ENCODE measurements at regions not wholly inside any gene's neighbourhood (a gene's known extent, or its start where the extent isn't known, plus 50 kb on each side); places are given as distances from the start of the nearest gene placed in this dataset.

DNA sequence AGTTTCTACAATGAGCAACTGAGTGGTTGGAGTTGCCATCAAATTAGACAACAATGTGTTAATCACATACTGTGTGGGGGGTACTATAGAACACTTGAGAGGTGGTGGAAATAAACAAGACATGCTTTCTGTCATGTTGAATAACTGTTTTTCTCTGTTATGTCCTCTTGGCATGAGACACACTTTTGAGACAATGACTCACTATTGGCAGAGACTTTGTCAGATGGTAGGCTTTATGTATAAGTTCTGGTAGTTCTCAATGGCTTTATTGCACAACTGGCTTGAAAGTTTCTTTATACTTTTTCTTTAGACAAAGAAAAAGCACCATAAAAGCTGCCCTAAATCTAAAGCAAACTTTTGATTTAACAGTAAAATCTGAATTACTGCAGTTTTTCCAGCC, 578.7 kb downstream of the ADCYAP1 start:
- no peaks in the 10 kb centered on the region for H3K4me1 Mint-ChIP-seq
- peaks cover 3% of the 10 kb centered on the region; the same call in 1 of the 2 replicates for H3K9me3 Mint-ChIP-seq
- no peak overlapping the region for H3K4me3 Mint-ChIP-seq
- no peak overlapping the region for H3K27ac Mint-ChIP-seq
- ChIA-PET POLR2A (no interaction called here), CTCF (no interaction called here)
- peaks cover 2% of the 10 kb centered on the region; the same call in 1 of the 2 replicates for H3K27me3 Mint-ChIP-seq (ENCODE audit: low read depth)
- TF ChIP-seq RORB (CRISPR knock-in tag; IDR thresholded peaks at IDR 0.05): no peak
- TF ChIP-seq, protein P1, sequence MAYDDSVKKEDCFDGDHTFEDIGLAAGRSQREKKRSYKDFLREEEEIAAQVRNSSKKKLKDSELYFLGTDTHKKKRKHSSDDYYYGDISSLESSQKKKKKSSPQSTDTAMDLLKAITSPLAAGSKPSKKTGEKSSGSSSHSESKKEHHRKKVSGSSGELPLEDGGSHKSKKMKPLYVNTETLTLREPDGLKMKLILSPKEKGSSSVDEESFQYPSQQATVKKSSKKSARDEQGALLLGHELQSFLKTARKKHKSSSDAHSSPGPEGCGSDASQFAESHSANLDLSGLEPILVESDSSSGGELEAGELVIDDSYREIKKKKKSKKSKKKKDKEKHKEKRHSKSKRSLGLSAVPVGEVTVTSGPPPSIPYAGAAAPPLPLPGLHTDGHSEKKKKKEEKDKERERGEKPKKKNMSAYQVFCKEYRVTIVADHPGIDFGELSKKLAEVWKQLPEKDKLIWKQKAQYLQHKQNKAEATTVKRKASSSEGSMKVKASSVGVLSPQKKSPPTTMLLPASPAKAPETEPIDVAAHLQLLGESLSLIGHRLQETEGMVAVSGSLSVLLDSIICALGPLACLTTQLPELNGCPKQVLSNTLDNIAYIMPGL (CRISPR knock-in tag; IDR thresholded peaks at IDR 0.05): no peak
- no peak for TF ChIP-seq CBFB (CRISPR knock-in tag; IDR thresholded peaks at IDR 0.05; ENCODE audit: low read depth)
- no peak for TF ChIP-seq ATF6 (CRISPR knock-in tag; IDR thresholded peaks at IDR 0.05)
- no peak for TF ChIP-seq CTCF (IDR thresholded peaks at IDR 0.05)
- no peak for TF ChIP-seq NFYB (CRISPR knock-in tag; conservative IDR thresholded peaks at IDR 0.05; ENCODE audit: low read depth)
- TF ChIP-seq ATF1 (CRISPR knock-in tag; IDR thresholded peaks at IDR 0.05): no peak
- TF ChIP-seq, protein P2, sequence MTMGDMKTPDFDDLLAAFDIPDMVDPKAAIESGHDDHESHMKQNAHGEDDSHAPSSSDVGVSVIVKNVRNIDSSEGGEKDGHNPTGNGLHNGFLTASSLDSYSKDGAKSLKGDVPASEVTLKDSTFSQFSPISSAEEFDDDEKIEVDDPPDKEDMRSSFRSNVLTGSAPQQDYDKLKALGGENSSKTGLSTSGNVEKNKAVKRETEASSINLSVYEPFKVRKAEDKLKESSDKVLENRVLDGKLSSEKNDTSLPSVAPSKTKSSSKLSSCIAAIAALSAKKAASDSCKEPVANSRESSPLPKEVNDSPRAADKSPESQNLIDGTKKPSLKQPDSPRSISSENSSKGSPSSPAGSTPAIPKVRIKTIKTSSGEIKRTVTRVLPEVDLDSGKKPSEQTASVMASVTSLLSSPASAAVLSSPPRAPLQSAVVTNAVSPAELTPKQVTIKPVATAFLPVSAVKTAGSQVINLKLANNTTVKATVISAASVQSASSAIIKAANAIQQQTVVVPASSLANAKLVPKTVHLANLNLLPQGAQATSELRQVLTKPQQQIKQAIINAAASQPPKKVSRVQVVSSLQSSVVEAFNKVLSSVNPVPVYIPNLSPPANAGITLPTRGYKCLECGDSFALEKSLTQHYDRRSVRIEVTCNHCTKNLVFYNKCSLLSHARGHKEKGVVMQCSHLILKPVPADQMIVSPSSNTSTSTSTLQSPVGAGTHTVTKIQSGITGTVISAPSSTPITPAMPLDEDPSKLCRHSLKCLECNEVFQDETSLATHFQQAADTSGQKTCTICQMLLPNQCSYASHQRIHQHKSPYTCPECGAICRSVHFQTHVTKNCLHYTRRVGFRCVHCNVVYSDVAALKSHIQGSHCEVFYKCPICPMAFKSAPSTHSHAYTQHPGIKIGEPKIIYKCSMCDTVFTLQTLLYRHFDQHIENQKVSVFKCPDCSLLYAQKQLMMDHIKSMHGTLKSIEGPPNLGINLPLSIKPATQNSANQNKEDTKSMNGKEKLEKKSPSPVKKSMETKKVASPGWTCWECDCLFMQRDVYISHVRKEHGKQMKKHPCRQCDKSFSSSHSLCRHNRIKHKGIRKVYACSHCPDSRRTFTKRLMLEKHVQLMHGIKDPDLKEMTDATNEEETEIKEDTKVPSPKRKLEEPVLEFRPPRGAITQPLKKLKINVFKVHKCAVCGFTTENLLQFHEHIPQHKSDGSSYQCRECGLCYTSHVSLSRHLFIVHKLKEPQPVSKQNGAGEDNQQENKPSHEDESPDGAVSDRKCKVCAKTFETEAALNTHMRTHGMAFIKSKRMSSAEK (CRISPR knock-in tag; IDR thresholded peaks at IDR 0.05; ENCODE audit: borderline replicate concordance): no peak
- no peak for TF ChIP-seq ZNF317 (CRISPR knock-in tag; IDR thresholded peaks at IDR 0.05; ENCODE audit: borderline replicate concordance, low read depth)
- no peak for TF ChIP-seq ELF4 (CRISPR knock-in tag; IDR thresholded peaks at IDR 0.05; ENCODE audit: low read depth)
- no peak for TF ChIP-seq JUN (CRISPR knock-in tag; IDR thresholded peaks at IDR 0.05)
- TF ChIP-seq, protein P3, sequence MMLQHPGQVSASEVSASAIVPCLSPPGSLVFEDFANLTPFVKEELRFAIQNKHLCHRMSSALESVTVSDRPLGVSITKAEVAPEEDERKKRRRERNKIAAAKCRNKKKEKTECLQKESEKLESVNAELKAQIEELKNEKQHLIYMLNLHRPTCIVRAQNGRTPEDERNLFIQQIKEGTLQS (CRISPR knock-in tag; conservative IDR thresholded peaks at IDR 0.05): no peak
- TF ChIP-seq NR3C1 (CRISPR knock-in tag; conservative IDR thresholded peaks at IDR 0.05; ENCODE audit: low read depth): no peak
- no peak for TF ChIP-seq FOXP4 (CRISPR knock-in tag; IDR thresholded peaks at IDR 0.05)
- no peak for TF ChIP-seq NR2C2 (CRISPR knock-in tag; IDR thresholded peaks at IDR 0.05)
- no peak for TF ChIP-seq EMX1 (CRISPR knock-in tag; IDR thresholded peaks at IDR 0.05)
- TF ChIP-seq GTF2I (CRISPR knock-in tag; conservative IDR thresholded peaks at IDR 0.05): no peak
- TF ChIP-seq, protein P4, sequence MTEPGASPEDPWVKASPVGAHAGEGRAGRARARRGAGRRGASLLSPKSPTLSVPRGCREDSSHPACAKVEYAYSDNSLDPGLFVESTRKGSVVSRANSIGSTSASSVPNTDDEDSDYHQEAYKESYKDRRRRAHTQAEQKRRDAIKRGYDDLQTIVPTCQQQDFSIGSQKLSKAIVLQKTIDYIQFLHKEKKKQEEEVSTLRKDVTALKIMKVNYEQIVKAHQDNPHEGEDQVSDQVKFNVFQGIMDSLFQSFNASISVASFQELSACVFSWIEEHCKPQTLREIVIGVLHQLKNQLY (CRISPR knock-in tag; IDR thresholded peaks at IDR 0.05): no peak
- ATAC-seq (no peak), DNase-seq (ENCODE audit: low spot score) (no peak)
- no peaks in the 10 kb centered on the region for H3K36me3 Mint-ChIP-seq

All from WTC11 (cell line).